ENCODE measurements at regions not wholly inside any gene's neighbourhood (a gene's known extent, or its start where the extent isn't known, plus 50 kb on each side); places are given as distances from the start of the nearest gene placed in this dataset.
A peak's percentile ranks its signal among the peaks of the same experiment; 100 is the strongest.

DNA sequence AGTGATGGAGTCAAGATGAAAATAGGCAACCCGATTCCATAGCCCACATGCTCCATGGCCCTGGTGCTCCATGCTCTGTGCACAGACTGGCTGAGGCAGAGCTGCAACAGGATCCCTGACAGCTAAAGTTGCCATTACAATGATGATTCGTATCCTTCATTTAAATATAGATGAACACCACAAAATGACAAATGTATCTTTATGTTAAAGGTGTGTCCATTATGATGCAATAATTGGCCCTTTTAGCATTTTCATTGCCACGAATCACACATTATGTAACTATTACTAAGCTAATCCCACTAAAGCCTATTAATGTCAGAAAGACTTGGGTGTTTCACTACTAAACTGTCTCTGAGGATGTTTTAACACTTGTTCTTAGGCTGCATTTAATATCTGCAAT is 270.2 kb upstream of the THBS1 start:
- WGBS, 2 experiments (ENCODE audit: low coverage in 1 of 2, low lambda C conversion rate in 2 of 2, missing lambda C conversion rate in 2 of 2) = 59 to 64% methylated on average over 3 of the region's 3 CpGs
- no peak overlapping the region for H2AFZ ChIP-seq

DNA sequence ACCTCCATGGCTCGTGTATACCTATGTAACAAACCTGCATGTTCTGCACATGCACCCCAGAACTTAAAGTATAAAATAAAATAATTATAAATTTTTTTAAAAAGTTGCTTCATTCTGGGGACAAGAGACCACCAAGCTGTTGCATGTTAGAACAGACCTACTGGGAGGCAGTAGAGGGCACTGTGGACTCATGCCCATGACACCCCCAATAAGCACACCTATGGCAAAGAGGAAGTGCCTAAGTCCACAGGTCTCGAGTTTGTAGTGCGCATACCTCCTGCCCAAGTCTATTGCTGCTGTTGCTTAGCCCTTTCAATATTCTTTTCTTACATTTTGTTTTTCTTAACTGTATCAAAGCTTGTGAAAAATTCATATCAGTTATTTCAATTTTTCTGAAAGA is 267.9 kb upstream of the THBS1 start:
- Histone ChIP-seq H4K20me1 (ENCODE audit: insufficient read depth) (no peaks in the 10 kb centered on the region), H3F3A (ENCODE audit: insufficient read depth) (peaks cover 32% of the 10 kb centered on the region; the same call in 1 of the 2 replicates), H3K4me3 (no peak overlapping the region), H2AFZ (no peak overlapping the region), H3K4me2 (ENCODE audit: unreplicated experiment) (no peak overlapping the region), H3K27me3 (replicated peaks; ENCODE audit: insufficient read depth) (no peaks in the 10 kb centered on the region), H3K36me3 (ENCODE audit: low read depth) (no peaks in the 10 kb centered on the region), H3K9me2 (ENCODE audit: insufficient read depth) (no peaks in the 10 kb centered on the region), H3K9ac (no peak overlapping the region), H3K79me2 (ENCODE audit: insufficient read depth) (no peaks in the 10 kb centered on the region), H3K9me3 (ENCODE audit: low read depth) (no peaks in the 10 kb centered on the region), H3K4me1 (ENCODE audit: insufficient read depth) (peaks cover 26% of the 10 kb centered on the region), H3K27ac (no peak overlapping the region)
- 75 to 85% methylated on average over 3 of the region's 3 CpGs for WGBS, 2 experiments (ENCODE audit: low coverage in 1 of 2, low lambda C conversion rate in 2 of 2, missing lambda C conversion rate in 2 of 2)
- no peak for TF ChIP-seq EZH2phosphoT487 (IDR thresholded peaks at IDR 0.05; ENCODE audit: insufficient read depth, low read depth)
- no peak for TF ChIP-seq EZH2 (IDR thresholded peaks at IDR 0.05; ENCODE audit: insufficient read depth, poor library complexity, severe bottlenecking)
- DNase-seq = peak; percentile 23
- in situ Hi-C loops (cut with MboI) = no loop called here

More for the DNA sequence above, 270.2 kb upstream of the THBS1 start:
- in situ Hi-C loops (cut with MboI) = no loop called here
- peak overlapping the region; percentile 15; the same call in 1 of the 2 replicates for H3K27ac ChIP-seq
- no peak overlapping the region for H3K4me2 ChIP-seq (ENCODE audit: unreplicated experiment)
- TF ChIP-seq EZH2phosphoT487 (IDR thresholded peaks at IDR 0.05; ENCODE audit: insufficient read depth, low read depth) = no peak
- TF ChIP-seq EZH2 (IDR thresholded peaks at IDR 0.05; ENCODE audit: insufficient read depth, poor library complexity, severe bottlenecking) = no peak
- no peaks in the 10 kb centered on the region for H3K27me3 ChIP-seq (replicated peaks; ENCODE audit: insufficient read depth)
- H3F3A ChIP-seq (ENCODE audit: insufficient read depth) = peaks cover 41% of the 10 kb centered on the region
- H3K9ac ChIP-seq = no peak overlapping the region
- H3K4me3 ChIP-seq = no peak overlapping the region
- no peaks in the 10 kb centered on the region for H4K20me1 ChIP-seq (ENCODE audit: insufficient read depth)
- H3K4me1 ChIP-seq (ENCODE audit: insufficient read depth) = peaks cover 19% of the 10 kb centered on the region
- peak; percentile 46 for DNase-seq
- no peaks in the 10 kb centered on the region for H3K79me2 ChIP-seq (ENCODE audit: insufficient read depth)
- H3K36me3 ChIP-seq (ENCODE audit: low read depth) = peaks cover 6% of the 10 kb centered on the region; the same call in 1 of the 2 replicates
- H3K9me3 ChIP-seq (ENCODE audit: low read depth) = no peaks in the 10 kb centered on the region
- H3K9me2 ChIP-seq (ENCODE audit: insufficient read depth) = no peaks in the 10 kb centered on the region

DNA sequence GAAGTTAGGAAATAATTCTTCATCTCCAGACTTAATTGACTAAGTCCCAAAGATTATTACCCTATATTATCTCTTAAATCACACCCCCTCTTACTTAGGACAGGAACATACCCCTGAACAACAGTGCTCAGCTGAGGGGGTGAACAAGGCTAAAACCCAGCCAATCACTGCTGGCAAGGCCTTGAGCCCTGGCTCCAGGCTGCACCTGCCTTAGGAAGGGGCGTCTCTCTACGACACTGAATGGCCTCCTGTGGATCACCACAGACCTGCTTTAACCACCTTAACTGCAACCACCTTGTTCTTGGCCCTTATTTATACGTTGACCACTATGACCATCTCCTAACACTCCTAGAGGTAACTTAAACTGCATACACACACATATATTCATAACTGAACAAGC is 267.4 kb upstream of the THBS1 start:
- Histone ChIP-seq H3K79me2 (ENCODE audit: insufficient read depth) (no peaks in the 10 kb centered on the region), H3K27me3 (replicated peaks; ENCODE audit: insufficient read depth) (no peaks in the 10 kb centered on the region), H3K9me3 (ENCODE audit: low read depth) (no peaks in the 10 kb centered on the region), H3K4me3 (no peak overlapping the region), H3K4me1 (ENCODE audit: insufficient read depth) (peaks cover 26% of the 10 kb centered on the region), H3K36me3 (ENCODE audit: low read depth) (no peaks in the 10 kb centered on the region), H3F3A (ENCODE audit: insufficient read depth) (peaks cover 32% of the 10 kb centered on the region; the same call in 1 of the 2 replicates), H4K20me1 (ENCODE audit: insufficient read depth) (no peaks in the 10 kb centered on the region), H2AFZ (no peak overlapping the region), H3K4me2 (ENCODE audit: unreplicated experiment) (no peak overlapping the region), H3K9ac (no peak overlapping the region), H3K9me2 (ENCODE audit: insufficient read depth) (no peaks in the 10 kb centered on the region), H3K27ac (no peak overlapping the region)
- in situ Hi-C loops (cut with MboI) = no loop called here
- 98% methylated on average over 3 of the region's 3 CpGs for WGBS, 2 experiments (ENCODE audit: low coverage in 1 of 2, low lambda C conversion rate in 2 of 2, missing lambda C conversion rate in 2 of 2)
- no peak for TF ChIP-seq EZH2 (IDR thresholded peaks at IDR 0.05; ENCODE audit: insufficient read depth, poor library complexity, severe bottlenecking)
- no peak for TF ChIP-seq EZH2phosphoT487 (IDR thresholded peaks at IDR 0.05; ENCODE audit: insufficient read depth, low read depth)
- no peak for DNase-seq

DNA sequence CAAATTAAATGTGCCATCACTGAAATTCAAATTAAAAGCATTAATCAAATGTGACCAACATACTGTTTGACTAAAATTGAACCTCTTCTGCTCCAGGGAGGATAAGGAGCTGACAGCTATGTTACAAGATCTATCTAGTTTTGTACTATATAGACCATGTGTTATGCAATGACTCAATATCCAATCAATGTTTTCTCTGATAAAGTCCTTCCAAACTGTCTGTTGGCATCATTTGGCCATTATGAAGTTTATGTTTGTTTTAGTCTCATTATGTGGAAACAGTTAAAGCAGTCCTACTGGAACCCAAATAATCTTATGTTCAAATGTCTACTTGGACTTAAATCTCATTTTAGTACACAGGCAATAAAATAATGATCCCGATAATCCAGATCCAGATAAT is 267.0 kb upstream of the THBS1 start:
- Histone ChIP-seq H3K4me3 (no peak overlapping the region), H4K20me1 (ENCODE audit: insufficient read depth) (no peaks in the 10 kb centered on the region), H3K27me3 (replicated peaks; ENCODE audit: insufficient read depth) (no peaks in the 10 kb centered on the region), H3K36me3 (ENCODE audit: low read depth) (no peaks in the 10 kb centered on the region), H3K27ac (no peak overlapping the region), H3K4me1 (ENCODE audit: insufficient read depth) (peaks cover 26% of the 10 kb centered on the region), H3F3A (ENCODE audit: insufficient read depth) (peaks cover 29% of the 10 kb centered on the region; the same call in 1 of the 2 replicates), H3K79me2 (ENCODE audit: insufficient read depth) (no peaks in the 10 kb centered on the region), H3K4me2 (ENCODE audit: unreplicated experiment) (no peak overlapping the region), H3K9me3 (ENCODE audit: low read depth) (no peaks in the 10 kb centered on the region), H2AFZ (no peak overlapping the region), H3K9ac (no peak overlapping the region), H3K9me2 (ENCODE audit: insufficient read depth) (no peaks in the 10 kb centered on the region)
- WGBS, 2 experiments (ENCODE audit: low coverage in 1 of 2, low lambda C conversion rate in 2 of 2, missing lambda C conversion rate in 2 of 2) = 100% methylated on average over 1 of the region's 1 CpG
- in situ Hi-C loops (cut with MboI) = no loop called here
- DNase-seq = no peak
- no peak for TF ChIP-seq EZH2phosphoT487 (IDR thresholded peaks at IDR 0.05; ENCODE audit: insufficient read depth, low read depth)
